HG03139 (cell line): ENCODE measurements at regions not wholly inside any gene's neighbourhood (a gene's known extent, or its start where the extent isn't known, plus 50 kb on each side); places are given as distances from the start of the nearest gene placed in this dataset.
"Not testable (repeated sequence)": the region's sequence is repeated elsewhere in the genome, so short reads cannot be mapped to it uniquely, and the experiment has no call there.

Experiments used
- ATAC-seq: cut with Tn5 transposase; IDR thresholded peaks from one replicate; pipeline ENCODE4 v1.9.1; 2021; ENCODE audit not compliant: unreplicated experiment

DNA sequence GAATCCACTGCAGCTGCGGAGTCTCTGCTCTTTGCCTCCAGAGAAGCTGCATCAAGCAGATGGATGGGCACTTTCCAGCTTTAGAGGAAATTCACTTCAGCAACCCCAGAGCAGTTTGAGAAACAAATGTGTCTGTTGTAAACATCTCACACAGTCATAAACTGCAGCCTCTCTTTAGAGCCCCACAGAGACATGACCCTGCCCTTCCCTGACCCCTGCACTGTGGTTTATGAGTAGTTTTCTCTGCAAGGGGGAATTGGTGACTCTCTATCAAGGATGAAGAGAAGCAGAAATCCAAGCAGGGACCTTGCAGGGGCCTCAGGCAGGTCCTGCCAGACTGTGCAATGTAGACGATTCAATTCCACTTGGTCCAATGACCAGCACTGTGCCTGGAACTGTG, 160.2 kb downstream of the SH2D4B start:
- no peak for ATAC-seq

- peak; percentile 87 for ATAC-seq
Observed at GRCh38 chr10:80699602-80700039, 161.9 kb downstream of the SH2D4B start.

GRCh38 chr10:80700252-80700651, 162.6 kb downstream of the SH2D4B start:
- no peak for ATAC-seq

- no peak for ATAC-seq
Observed at GRCh38 chr10:80700760-80701444, 163.2 kb downstream of the SH2D4B start.

DNA sequence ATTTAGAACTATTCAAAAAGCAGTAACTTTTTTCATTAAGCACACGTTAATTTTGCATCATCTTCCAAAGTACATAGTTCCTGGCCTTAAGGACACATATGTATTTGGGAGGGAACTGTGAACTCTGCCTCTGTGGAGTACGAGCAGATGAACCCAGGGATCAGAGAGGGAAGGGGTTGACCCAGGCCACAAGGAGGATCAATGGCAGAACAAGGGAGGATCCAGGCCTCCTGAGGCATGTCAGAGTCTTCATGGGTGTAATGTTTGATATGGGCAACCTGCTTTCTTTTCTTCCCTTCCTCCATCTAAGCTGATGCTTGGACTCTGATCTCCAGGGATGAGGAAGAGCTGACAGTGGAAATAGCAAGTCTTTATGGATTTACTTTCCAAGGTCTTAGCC, 164.0 kb downstream of the SH2D4B start:
- no peak for ATAC-seq

- ATAC-seq, result no peak
Observed at GRCh38 chr10:80702143-80702542, 164.4 kb downstream of the SH2D4B start.

GRCh38 chr10:80705899-80706298, 168.2 kb downstream of the SH2D4B start:
- no peak for ATAC-seq

GRCh38 chr10:80708185-80708584, 170.5 kb downstream of the SH2D4B start:
- no peak for ATAC-seq

- no peak for ATAC-seq
Observed at GRCh38 chr10:80708808-80709207, 171.1 kb downstream of the SH2D4B start.

- no peak for ATAC-seq
Observed at GRCh38 chr10:80709866-80710265, 172.2 kb downstream of the SH2D4B start.

- ATAC-seq, result no peak
Observed at GRCh38 chr10:80713398-80713928, 175.8 kb downstream of the SH2D4B start.

DNA sequence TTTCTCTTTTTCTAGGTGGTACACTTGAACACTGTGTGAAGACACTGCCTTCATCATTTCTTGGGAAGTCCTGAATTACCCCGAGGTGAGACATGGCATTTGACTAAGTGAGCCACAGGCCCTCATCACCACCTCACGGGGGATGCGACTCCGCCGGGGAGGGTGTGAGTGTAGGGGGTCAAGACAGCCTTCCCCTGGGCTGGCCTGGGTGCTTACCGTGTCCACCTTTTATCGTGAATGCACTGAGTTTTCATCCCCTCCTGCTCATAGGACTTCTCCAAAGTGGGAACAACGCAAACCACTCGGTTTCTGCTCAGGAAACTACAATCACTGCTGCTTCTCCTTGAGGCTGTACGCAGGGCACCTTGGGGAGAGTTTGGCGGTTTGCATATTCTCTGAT, 176.9 kb downstream of the SH2D4B start:
- no peak for ATAC-seq

DNA sequence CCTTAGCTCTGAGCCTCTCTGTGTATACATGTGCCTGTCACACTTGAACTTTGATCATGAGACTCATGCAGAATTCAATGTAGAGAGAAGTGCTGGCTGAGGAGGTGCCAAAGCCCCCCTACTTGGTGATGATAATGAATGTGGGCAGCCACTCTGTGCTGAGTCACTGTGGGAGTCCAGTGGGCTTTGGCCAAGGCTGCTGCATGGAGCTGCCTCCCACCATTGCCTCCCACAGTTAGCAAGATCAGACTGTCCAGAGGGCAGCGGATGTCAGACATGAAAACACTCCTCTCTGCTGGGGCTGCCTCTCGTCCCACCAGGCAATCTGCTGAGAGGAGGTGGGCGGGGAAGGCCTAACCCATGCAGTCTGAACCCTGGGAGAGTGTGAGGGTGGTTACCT, 180.3 kb downstream of the SH2D4B start:
- no peak for ATAC-seq

GRCh38 chr10:80719935-80720334, 182.2 kb downstream of the SH2D4B start:
- ATAC-seq, result no peak

GRCh38 chr10:80720549-80720948, 182.8 kb downstream of the SH2D4B start:
- no peak for ATAC-seq

DNA sequence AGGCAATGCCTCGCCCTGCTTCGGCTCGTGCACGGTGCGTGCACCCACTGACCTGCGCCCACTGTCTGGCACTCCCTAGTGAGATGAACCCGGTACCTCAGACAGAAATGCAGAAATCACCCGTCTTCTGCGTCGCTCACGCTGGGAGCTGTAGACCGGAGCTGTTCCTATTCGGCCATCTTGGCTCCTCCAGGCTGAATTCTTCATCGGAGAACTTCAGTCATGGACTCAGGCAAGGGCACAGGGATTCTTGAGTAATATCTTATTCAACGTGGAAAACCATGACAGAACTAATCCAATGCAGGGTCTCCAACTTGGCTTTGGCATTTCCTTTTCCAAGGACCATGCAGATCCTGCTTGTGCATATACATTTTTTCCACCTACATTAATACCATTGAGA, 190.7 kb downstream of the SH2D4B start:
- ATAC-seq, result not testable (repeated sequence)

DNA sequence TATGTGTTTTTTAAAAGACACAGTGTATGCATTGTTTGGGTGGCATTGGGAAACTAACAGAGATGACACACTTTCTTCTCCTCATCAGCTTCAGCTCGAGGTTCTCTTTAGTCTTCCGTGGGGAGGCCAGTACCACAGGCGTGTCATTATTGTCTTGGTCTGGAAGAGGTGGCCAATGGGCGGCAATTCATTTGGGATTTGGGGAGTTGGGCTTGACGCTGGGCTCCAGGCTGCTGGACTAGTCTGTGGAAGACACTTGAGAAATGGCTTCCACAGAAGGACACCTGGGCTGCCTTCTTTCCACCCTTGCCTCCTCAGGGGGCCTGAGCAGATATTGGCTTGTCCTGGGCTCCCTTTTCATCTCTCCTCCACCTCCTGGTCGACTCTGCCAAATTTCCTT, 192.2 kb downstream of the SH2D4B start:
- no peak for ATAC-seq

GRCh38 chr10:80730522-80730921, 192.8 kb downstream of the SH2D4B start:
- ATAC-seq, result no peak

GRCh38 chr10:80734589-80734988, 196.9 kb downstream of the SH2D4B start:
- ATAC-seq, result no peak

- no peak for ATAC-seq
Observed at GRCh38 chr10:80737209-80737608, 199.5 kb downstream of the SH2D4B start.

- no peak for ATAC-seq
Observed at GRCh38 chr10:80739328-80739727, 201.6 kb downstream of the SH2D4B start.

DNA sequence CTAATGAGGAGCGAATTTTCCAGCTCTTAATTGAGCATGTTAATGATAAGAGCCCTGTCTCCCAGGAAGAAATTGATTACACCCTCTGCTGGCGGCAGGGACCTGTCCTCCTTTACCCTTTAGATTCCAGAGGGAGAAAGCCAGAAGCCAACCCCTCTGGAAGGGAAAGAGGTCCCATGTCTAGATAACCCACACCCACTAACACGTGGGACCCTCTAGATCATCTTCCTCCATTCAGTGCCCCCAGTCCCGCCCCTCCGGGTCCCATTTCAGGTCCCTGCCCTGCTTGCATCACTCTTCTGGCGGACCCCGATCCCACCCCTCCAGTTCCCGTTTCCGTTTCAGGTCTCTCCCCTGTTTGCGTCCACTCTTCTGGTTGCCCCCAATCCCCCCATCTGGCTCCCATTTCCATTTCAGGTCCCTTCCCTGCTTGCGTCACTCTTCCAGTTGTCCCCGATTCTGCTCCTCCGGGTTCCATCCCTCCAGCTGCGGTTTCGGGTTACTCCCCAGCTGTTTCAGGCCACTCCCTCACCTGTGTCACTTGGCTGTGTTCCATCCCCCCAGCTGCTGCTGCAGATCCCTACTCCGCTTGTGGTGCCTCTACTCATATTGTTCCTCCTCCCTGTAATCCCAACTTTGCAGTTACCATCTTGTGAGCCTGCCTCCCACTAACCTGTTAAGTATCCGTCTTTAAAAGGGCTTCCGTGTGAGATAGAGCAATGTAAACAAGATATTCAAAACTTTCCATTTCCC, 202.4 kb downstream of the SH2D4B start:
- ATAC-seq, result no peak
